ENCODE measurements at regions not wholly inside any gene's neighbourhood (a gene's known extent, or its start where the extent isn't known, plus 50 kb on each side); places are given as distances from the start of the nearest gene placed in this dataset.

DNA sequence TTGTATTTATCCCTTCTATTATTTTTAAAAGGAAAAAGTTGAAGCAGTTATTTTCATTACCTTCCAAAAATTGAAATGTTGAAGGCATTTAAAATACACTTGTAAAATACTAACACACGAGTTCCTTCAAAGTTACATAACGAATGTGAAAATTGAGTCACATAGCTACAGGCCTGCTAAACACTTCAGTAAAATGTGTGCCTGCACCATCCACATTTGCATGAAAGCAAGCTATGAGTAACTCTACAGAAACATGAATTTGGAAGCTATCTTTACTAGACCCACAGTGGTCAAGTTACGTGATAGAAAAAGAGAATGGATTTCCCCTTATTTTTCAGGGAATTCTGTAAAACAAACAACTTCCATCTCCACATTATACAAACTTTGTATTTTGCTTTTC, 1148.8 kb upstream of the PCDH7 start:
- no peak for TF ChIP-seq EP300 (IDR thresholded peaks at IDR 0.05)
- 71 to 79% (median 73%) methylated on average over 3 of the region's 3 CpGs for WGBS, 5 donors
- Histone ChIP-seq H3K27me3 (no peaks in the 10 kb centered on the region), H3K36me3 (no peaks in the 10 kb centered on the region), H3K9me3 (no peaks in the 10 kb centered on the region), H3K27ac (no peak overlapping the region), H3K4me1 (no peaks in the 10 kb centered on the region), H3K4me3 (no peak overlapping the region)
- DNase-seq, result no peak
- intact Hi-C loops (cut with DNase I; ENCODE audit: low total_unique reads), result no loop called here

GRCh38 chr4:29578329-29578728, 1141.8 kb upstream of the PCDH7 start:
- Histone ChIP-seq H3K36me3 (no peaks in the 10 kb centered on the region), H3K4me1 (no peaks in the 10 kb centered on the region), H3K9me3 (no peaks in the 10 kb centered on the region), H3K27ac (no peak overlapping the region), H3K4me3 (no peak overlapping the region), H3K27me3 (no peaks in the 10 kb centered on the region)
- TF ChIP-seq EP300 (IDR thresholded peaks at IDR 0.05) (no peak), POLR2A (IDR thresholded peaks at IDR 0.05) (no peak), POLR2AphosphoS5 (IDR thresholded peaks at IDR 0.05) (no peak)
- TF ChIP-seq, protein P1, sequence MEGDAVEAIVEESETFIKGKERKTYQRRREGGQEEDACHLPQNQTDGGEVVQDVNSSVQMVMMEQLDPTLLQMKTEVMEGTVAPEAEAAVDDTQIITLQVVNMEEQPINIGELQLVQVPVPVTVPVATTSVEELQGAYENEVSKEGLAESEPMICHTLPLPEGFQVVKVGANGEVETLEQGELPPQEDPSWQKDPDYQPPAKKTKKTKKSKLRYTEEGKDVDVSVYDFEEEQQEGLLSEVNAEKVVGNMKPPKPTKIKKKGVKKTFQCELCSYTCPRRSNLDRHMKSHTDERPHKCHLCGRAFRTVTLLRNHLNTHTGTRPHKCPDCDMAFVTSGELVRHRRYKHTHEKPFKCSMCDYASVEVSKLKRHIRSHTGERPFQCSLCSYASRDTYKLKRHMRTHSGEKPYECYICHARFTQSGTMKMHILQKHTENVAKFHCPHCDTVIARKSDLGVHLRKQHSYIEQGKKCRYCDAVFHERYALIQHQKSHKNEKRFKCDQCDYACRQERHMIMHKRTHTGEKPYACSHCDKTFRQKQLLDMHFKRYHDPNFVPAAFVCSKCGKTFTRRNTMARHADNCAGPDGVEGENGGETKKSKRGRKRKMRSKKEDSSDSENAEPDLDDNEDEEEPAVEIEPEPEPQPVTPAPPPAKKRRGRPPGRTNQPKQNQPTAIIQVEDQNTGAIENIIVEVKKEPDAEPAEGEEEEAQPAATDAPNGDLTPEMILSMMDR (IDR thresholded peaks at IDR 0.05), result no peak
- intact Hi-C loops (cut with DNase I; ENCODE audit: low total_unique reads), result no loop called here
- DNase-seq, result no peak
- 36 to 52% (median 50%) methylated on average over 2 of the region's 2 CpGs for WGBS, 5 donors

GRCh38 chr4:29581457-29581856, 1138.7 kb upstream of the PCDH7 start:
- no peaks in the 10 kb centered on the region for H3K27me3 ChIP-seq
- H3K4me3 ChIP-seq, result no peak overlapping the region
- no peaks in the 10 kb centered on the region for H3K9me3 ChIP-seq
- H3K27ac ChIP-seq, result no peak overlapping the region
- no peaks in the 10 kb centered on the region for H3K36me3 ChIP-seq
- intact Hi-C loops (cut with DNase I; ENCODE audit: low total_unique reads), result no loop called here
- peak in 1 of 2 donors; percentile 55 for DNase-seq
- TF ChIP-seq POLR2A (IDR thresholded peaks at IDR 0.05) (no peak), POLR2AphosphoS5 (IDR thresholded peaks at IDR 0.05) (no peak), EP300 (IDR thresholded peaks at IDR 0.05) (no peak)
- TF ChIP-seq, protein P1 (IDR thresholded peaks at IDR 0.05), result no peak
- no peaks in the 10 kb centered on the region for H3K4me1 ChIP-seq
- WGBS, 5 donors, result 15 to 44% (median 24%) methylated on average over 2 of the region's 2 CpGs

- peaks cover 0 to 9% (median 6%) of the 10 kb centered on the region in 4 donors for H3K9me3 ChIP-seq
- no peak for DNase-seq
- H3K4me1 ChIP-seq, result no peaks in the 10 kb centered on the region
- no peak overlapping the region for H3K4me3 ChIP-seq
- H3K27ac ChIP-seq, result no peak overlapping the region
- H3K36me3 ChIP-seq, result no peaks in the 10 kb centered on the region
- H3K27me3 ChIP-seq, result no peaks in the 10 kb centered on the region
- intact Hi-C loops (cut with DNase I; ENCODE audit: low total_unique reads), result no loop called here
- WGBS, 5 donors, result 48 to 77% (median 55%) methylated on average over 3 of the region's 3 CpGs
- TF ChIP-seq, protein P1 (IDR thresholded peaks at IDR 0.05), result no peak
These were observed 1131.6 kb upstream of the PCDH7 start for GRCh38 chr4:29588617-29589016.

- H3K4me1 ChIP-seq, result no peaks in the 10 kb centered on the region
- H3K4me3 ChIP-seq, result no peak overlapping the region
- 56 to 63% (median 60%) methylated on average over 5 of the region's 5 CpGs for WGBS, 5 donors
- no peaks in the 10 kb centered on the region for H3K36me3 ChIP-seq
- no peak overlapping the region for H3K27ac ChIP-seq
- H3K9me3 ChIP-seq, result peaks cover 0 to 7% (median 3%) of the 10 kb centered on the region in 4 donors
- TF ChIP-seq POLR2AphosphoS5 (IDR thresholded peaks at IDR 0.05), result no peak
- TF ChIP-seq, protein P1 (IDR thresholded peaks at IDR 0.05), result no peak
- no peak for TF ChIP-seq POLR2A (IDR thresholded peaks at IDR 0.05)
- no peak for TF ChIP-seq EP300 (IDR thresholded peaks at IDR 0.05)
- no peak for DNase-seq
- H3K27me3 ChIP-seq, result no peaks in the 10 kb centered on the region
- intact Hi-C loops (cut with DNase I; ENCODE audit: low total_unique reads), result no loop called here
These were observed 1123.9 kb upstream of the PCDH7 start for GRCh38 chr4:29596228-29596627.
